BLaER1 (cell line): ENCODE measurements at regions not wholly inside any gene's neighbourhood (a gene's known extent, or its start where the extent isn't known, plus 50 kb on each side); places are given as distances from the start of the nearest gene placed in this dataset.

Experiments
- H3K27ac ChIP-seq: shearing (Covaris generic); formaldehyde crosslinking; 2 replicates; pipeline ENCODE4 v1.8.1; 2022
- H3K27me3 ChIP-seq: shearing (Covaris generic); formaldehyde crosslinking; 2 replicates; pipeline ENCODE4 v1.8.1; 2022
- H3K36me3 ChIP-seq: shearing (Covaris generic); formaldehyde crosslinking; 2 replicates; pipeline ENCODE4 v1.8.1; 2022
- H3K4me1 ChIP-seq: shearing (Covaris generic); formaldehyde crosslinking; 2 replicates; pipeline ENCODE4 v1.8.1; 2022
- H3K4me2 ChIP-seq: shearing (Covaris generic); formaldehyde crosslinking; 2 replicates; pipeline ENCODE4 v1.8.1; 2022
- H3K4me3 ChIP-seq: shearing (Covaris generic); formaldehyde crosslinking; 2 replicates; pipeline ENCODE4 v1.8.1; 2022
- H3K9ac ChIP-seq: shearing (Covaris generic); formaldehyde crosslinking; 2 replicates; pipeline ENCODE4 v1.8.1; 2022
- H3K9me3 ChIP-seq: shearing (Covaris generic); formaldehyde crosslinking; 2 replicates; pipeline ENCODE4 v1.8.1; 2022
- H4K20me1 ChIP-seq: shearing (Covaris generic); formaldehyde crosslinking; 2 replicates; pipeline ENCODE4 v1.8.1; 2022
- Cebpa-rat ChIP-seq: shearing (Covaris generic); IDR thresholded peaks from 2 replicates; pipeline ENCODE4 v1.8.1; 2022

DNA sequence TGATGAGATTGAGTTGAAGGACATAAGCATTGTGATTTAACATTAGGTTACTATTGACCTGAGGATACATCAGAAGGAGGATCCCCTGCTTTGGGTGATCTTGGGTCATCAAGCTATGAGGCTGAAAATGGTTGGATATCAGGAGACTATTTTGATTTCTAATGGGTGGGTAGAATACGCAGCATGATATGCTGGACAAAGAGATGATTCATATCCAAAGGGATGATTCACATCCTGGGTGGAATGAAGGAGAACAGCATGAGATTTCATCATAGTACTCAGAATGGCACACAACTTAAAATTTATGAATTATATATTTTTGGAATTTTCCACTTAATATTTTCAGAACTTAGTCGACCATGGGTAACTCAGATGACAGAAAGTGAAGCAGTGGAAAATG lies 1759.5 kb upstream of the C9orf72 start:
- H3K27ac ChIP-seq, result no peak overlapping the region
- H3K9me3 ChIP-seq, result no peaks in the 10 kb centered on the region
- no peaks in the 10 kb centered on the region for H3K36me3 ChIP-seq
- H3K27me3 ChIP-seq, result no peaks in the 10 kb centered on the region
- H3K4me2 ChIP-seq, result no peak overlapping the region
- no peak for TF ChIP-seq Cebpa-rat
- no peak overlapping the region for H3K9ac ChIP-seq
- no peak overlapping the region for H3K4me3 ChIP-seq
- no peaks in the 10 kb centered on the region for H3K4me1 ChIP-seq
- H4K20me1 ChIP-seq, result no peaks in the 10 kb centered on the region

DNA sequence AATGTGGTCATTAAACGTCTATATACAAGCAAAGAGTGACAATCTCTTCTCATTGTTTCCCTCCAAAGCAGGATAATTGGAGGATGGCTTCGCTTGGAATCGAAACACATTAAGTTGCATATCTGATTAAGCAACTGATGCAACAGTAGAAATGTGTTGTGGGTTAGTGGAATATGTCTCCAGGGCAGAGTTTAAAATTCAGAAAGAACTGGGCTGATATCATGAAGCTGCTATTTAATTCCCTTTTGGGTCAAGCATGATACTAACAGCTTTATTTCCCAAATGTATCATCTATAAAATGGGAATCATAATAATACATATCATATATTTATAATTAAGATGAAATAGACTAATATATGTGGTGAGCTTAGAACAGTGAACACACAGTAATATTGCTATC lies 1763.0 kb upstream of the C9orf72 start:
- H3K27me3 ChIP-seq, result no peaks in the 10 kb centered on the region
- no peak for TF ChIP-seq Cebpa-rat
- H3K4me1 ChIP-seq, result no peaks in the 10 kb centered on the region
- no peak overlapping the region for H3K27ac ChIP-seq
- H3K4me2 ChIP-seq, result no peak overlapping the region
- H3K4me3 ChIP-seq, result no peak overlapping the region
- H3K9ac ChIP-seq, result no peak overlapping the region
- no peaks in the 10 kb centered on the region for H3K9me3 ChIP-seq
- no peaks in the 10 kb centered on the region for H3K36me3 ChIP-seq
- no peaks in the 10 kb centered on the region for H4K20me1 ChIP-seq

DNA sequence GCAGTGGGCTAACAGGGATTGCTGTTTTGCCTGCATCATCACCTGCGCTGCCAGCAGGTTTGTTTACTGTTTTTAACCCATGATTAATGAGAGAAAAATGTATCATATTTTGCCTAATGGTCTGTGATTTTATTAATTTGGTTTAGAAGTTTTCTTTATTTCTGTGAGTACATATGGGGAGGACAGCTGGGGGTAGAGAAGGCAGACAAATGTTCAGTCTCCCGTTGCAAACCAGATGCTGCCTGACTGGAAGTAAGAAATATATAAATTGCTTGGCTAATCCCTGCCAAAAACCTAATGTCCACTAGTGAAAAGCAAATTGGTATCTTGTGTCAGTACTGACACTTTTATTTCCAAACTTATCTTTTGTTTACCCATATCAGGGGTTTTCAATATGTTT lies 1766.1 kb upstream of the C9orf72 start:
- Histone ChIP-seq H3K4me1 (no peaks in the 10 kb centered on the region), H3K4me2 (no peak overlapping the region), H3K9me3 (no peaks in the 10 kb centered on the region), H3K27me3 (no peaks in the 10 kb centered on the region), H3K9ac (no peak overlapping the region), H3K4me3 (no peak overlapping the region), H4K20me1 (no peaks in the 10 kb centered on the region), H3K36me3 (no peaks in the 10 kb centered on the region), H3K27ac (no peak overlapping the region)
- TF ChIP-seq Cebpa-rat, result no peak

DNA sequence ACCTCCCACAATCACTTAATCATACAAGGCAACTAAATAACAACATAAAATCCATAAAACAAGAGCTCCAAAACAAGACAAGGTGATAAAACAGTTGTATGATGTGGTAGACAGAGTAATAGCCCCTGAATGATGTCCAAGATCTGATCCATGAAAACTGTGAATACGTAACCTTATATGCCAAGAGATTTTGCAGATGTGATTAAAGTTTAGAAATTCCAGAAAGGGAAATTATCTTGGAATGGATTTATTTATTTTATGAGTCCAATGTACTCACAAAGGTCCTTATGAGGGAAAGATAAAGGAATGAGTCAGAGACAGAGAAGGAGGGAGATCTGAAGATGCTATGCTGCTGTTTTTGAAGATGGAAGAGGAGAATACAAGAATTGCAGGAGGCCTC lies 1775.7 kb upstream of the C9orf72 start:
- H3K9ac ChIP-seq, result no peak overlapping the region
- no peak overlapping the region for H3K4me2 ChIP-seq
- H4K20me1 ChIP-seq, result no peaks in the 10 kb centered on the region
- H3K4me3 ChIP-seq, result no peak overlapping the region
- no peaks in the 10 kb centered on the region for H3K27me3 ChIP-seq
- H3K36me3 ChIP-seq, result no peaks in the 10 kb centered on the region
- no peak overlapping the region for H3K27ac ChIP-seq
- H3K9me3 ChIP-seq, result no peaks in the 10 kb centered on the region
- TF ChIP-seq Cebpa-rat, result no peak
- no peaks in the 10 kb centered on the region for H3K4me1 ChIP-seq

DNA sequence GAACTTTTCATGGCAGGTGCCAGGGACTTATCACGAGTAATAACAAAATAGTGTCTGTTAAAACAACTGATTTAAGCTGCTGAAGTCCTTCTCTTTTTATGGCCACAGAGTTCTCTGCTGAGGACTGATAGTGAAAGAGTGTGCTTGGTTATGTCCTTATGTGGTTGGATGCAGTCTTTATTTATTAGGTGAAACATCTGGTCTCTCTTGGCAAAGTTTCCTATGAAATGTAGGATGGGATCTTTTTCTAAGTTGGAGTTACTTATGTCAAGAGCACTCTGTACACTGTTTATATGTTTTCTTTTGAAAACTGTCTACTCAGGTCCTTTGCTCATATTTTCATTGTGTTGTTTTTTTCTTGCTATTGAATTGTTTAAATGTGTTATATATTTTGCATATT lies 1816.1 kb upstream of the C9orf72 start:
- H3K27me3 ChIP-seq, result no peaks in the 10 kb centered on the region
- H3K9ac ChIP-seq, result no peak overlapping the region
- H3K4me2 ChIP-seq, result no peak overlapping the region
- H3K4me1 ChIP-seq, result no peaks in the 10 kb centered on the region
- no peaks in the 10 kb centered on the region for H3K36me3 ChIP-seq
- H3K9me3 ChIP-seq, result peaks cover 6% of the 10 kb centered on the region; the same call in 1 of the 2 replicates
- no peak for TF ChIP-seq Cebpa-rat
- no peak overlapping the region for H3K4me3 ChIP-seq
- H3K27ac ChIP-seq, result no peak overlapping the region
- H4K20me1 ChIP-seq, result no peaks in the 10 kb centered on the region

DNA sequence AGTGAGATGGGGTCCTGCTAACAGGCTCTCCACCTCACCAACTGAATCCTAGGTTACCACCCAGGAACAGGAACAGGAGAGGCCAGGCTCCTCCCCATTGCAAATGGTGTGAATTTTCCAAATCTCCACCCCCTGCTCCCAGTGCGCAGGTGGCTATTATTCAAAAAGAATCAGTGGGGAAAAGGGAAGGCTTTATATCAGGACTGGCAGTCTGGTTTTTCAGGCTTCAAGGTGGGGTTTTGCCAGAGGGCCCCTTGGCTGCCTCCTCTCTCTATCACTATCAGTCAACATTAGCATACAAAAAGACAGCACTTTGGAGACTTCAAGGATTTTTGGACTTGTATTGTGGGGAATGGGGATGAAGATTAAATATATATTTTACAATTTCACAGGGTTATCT lies 1817.6 kb upstream of the C9orf72 start:
- no peak for TF ChIP-seq Cebpa-rat
- Histone ChIP-seq H4K20me1 (no peaks in the 10 kb centered on the region), H3K9ac (no peak overlapping the region)

DNA sequence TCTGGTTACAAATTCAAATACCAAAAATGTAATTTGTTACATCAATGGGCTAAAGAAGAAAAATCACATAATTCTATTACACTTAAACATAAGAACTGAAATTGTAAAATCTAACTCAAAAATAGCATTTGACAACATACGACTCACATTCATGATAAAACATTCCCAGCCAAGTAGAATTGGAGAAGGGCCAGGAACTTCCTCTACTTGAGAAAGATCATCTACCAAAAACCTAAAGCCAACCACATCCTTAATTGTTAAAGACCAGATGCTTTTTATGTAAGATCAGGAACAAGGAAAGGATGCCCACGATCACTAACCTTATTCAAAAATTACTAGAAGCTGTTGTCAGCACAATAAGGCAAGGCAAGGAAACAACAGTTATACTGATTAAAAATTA lies 1819.8 kb upstream of the C9orf72 start:
- Histone ChIP-seq H3K36me3 (no peaks in the 10 kb centered on the region), H3K27ac (no peak overlapping the region), H3K27me3 (no peaks in the 10 kb centered on the region), H3K4me2 (no peak overlapping the region), H4K20me1 (no peaks in the 10 kb centered on the region), H3K9ac (no peak overlapping the region), H3K4me3 (no peak overlapping the region), H3K9me3 (no peaks in the 10 kb centered on the region), H3K4me1 (no peaks in the 10 kb centered on the region)
- no peak for TF ChIP-seq Cebpa-rat

More for the DNA sequence above, 1817.6 kb upstream of the C9orf72 start:
- no peaks in the 10 kb centered on the region for H3K36me3 ChIP-seq
- no peaks in the 10 kb centered on the region for H3K27me3 ChIP-seq
- no peak overlapping the region for H3K4me3 ChIP-seq
- no peak overlapping the region for H3K4me2 ChIP-seq
- no peaks in the 10 kb centered on the region for H3K4me1 ChIP-seq
- no peaks in the 10 kb centered on the region for H3K9me3 ChIP-seq
- no peak overlapping the region for H3K27ac ChIP-seq

DNA sequence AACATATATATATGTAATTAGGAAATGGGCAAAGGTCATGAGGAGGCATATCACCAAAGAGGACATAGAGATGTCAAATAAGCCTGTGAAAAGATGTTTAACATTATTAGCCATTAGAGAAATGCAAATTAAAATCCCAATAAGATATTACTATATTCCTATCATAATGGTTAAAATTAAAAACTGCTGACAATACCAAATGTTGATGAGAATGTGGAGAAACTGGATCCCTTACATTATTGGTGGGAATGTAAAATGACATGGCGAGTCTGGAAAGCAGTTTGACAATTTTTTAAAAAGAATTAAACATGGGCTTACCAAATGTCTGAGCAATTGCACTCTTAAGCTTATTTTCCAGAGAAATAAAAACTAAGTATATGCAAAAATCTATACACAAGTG lies 1821.6 kb upstream of the C9orf72 start:
- Histone ChIP-seq H4K20me1 (no peaks in the 10 kb centered on the region), H3K27ac (no peak overlapping the region), H3K4me2 (no peak overlapping the region), H3K4me3 (no peak overlapping the region), H3K9ac (no peak overlapping the region), H3K27me3 (no peaks in the 10 kb centered on the region), H3K4me1 (no peaks in the 10 kb centered on the region), H3K9me3 (no peaks in the 10 kb centered on the region), H3K36me3 (no peaks in the 10 kb centered on the region)
- no peak for TF ChIP-seq Cebpa-rat

DNA sequence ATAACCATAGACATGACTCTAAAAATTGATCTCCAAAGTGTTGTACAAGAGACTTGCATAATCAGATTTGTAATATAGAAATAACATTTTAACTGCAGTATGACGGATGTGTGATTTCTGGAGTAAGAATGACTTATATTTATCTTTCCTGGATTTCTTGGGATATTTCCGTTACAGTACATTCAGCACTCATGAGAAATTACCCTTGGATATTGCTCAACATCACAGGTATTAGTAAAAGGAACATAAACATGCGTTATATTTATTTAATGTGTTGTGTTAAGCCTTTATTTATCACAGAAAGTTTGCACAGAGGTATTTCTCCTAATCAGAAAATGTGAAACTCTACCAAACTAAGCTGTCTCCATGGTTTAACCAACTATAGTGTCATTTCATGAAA lies 1823.9 kb upstream of the C9orf72 start:
- no peak overlapping the region for H3K27ac ChIP-seq
- no peaks in the 10 kb centered on the region for H3K36me3 ChIP-seq
- TF ChIP-seq Cebpa-rat, result no peak
- H3K4me1 ChIP-seq, result no peaks in the 10 kb centered on the region
- H4K20me1 ChIP-seq, result no peaks in the 10 kb centered on the region
- no peak overlapping the region for H3K9ac ChIP-seq
- H3K27me3 ChIP-seq, result no peaks in the 10 kb centered on the region
- no peaks in the 10 kb centered on the region for H3K9me3 ChIP-seq
- H3K4me2 ChIP-seq, result no peak overlapping the region
- H3K4me3 ChIP-seq, result no peak overlapping the region

DNA sequence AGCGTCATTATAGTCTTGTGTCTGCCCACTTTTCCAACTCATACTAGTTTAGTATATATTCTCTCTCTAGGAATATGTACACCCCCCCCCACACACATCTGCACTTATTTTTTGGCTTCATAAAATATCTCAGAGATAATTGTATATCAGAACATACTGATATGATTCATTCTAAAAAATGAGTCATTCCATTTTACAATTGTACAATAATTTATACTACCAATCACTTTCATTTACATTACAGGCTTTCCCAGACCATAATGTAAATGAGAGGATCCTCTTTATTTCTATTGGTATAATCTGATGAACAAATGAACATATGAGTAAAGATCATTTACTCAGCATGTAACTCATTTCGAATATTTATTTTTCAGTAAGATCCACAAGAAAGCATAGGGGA lies 1842.9 kb upstream of the C9orf72 start:
- Histone ChIP-seq H3K9me3 (no peaks in the 10 kb centered on the region), H3K4me3 (no peak overlapping the region), H3K36me3 (no peaks in the 10 kb centered on the region), H3K4me1 (no peaks in the 10 kb centered on the region), H4K20me1 (no peaks in the 10 kb centered on the region), H3K27ac (no peak overlapping the region), H3K4me2 (no peak overlapping the region), H3K27me3 (no peaks in the 10 kb centered on the region), H3K9ac (no peak overlapping the region)
- TF ChIP-seq Cebpa-rat, result no peak

DNA sequence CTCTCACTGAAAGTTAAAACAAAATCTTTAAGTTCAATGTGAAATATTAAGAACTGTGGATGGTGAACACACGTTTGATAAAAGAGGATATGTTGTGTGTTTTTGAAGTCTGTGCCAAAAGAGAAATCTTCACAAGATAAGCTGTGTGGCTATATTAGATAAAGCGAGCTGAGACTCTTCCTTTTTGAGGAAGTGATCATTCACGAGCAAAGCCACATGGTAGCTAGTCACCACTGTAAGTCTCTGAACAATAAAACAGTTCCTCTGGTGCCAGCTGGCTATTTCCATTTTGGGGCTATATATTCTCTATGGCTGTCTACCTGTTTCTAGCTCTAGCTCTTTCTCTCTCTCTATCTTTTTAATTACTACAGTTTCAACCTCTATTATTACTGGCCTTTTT lies 1849.2 kb upstream of the C9orf72 start:
- Histone ChIP-seq H3K36me3 (no peaks in the 10 kb centered on the region), H3K4me1 (no peaks in the 10 kb centered on the region), H4K20me1 (no peaks in the 10 kb centered on the region), H3K27ac (no peak overlapping the region), H3K27me3 (no peaks in the 10 kb centered on the region), H3K9ac (no peak overlapping the region), H3K9me3 (no peaks in the 10 kb centered on the region), H3K4me3 (no peak overlapping the region), H3K4me2 (no peak overlapping the region)
- TF ChIP-seq Cebpa-rat, result no peak
